Mesothelial cell of epicardium (in vitro differentiated cells): ENCODE measurements at regions not wholly inside any gene's neighbourhood (a gene's known extent, or its start where the extent isn't known, plus 50 kb on each side); places are given as distances from the start of the nearest gene placed in this dataset.

Experiments used
- DNase-seq, 2 experiments: peaks; one replicate each; pipeline ENCODE4 v3.0.0; 2021; ENCODE audit warnings: low spot score in 2 of 2; ENCODE audit not compliant: unreplicated experiment in 2 of 2
- H3K27ac Mint-ChIP-seq: 2 replicates; pipeline ENCODE4 v1.8.0; 2021; ENCODE audit warnings: mixed read lengths
- H3K27me3 Mint-ChIP-seq: 2 replicates; pipeline ENCODE4 v1.8.0; 2021; ENCODE audit warnings: low read depth, mixed read lengths
- H3K36me3 Mint-ChIP-seq: 2 replicates; pipeline ENCODE4 v1.8.0; 2021; ENCODE audit warnings: mixed read lengths
- H3K4me1 Mint-ChIP-seq: 2 replicates; pipeline ENCODE4 v1.8.0; 2021; ENCODE audit warnings: mixed read lengths
- H3K4me3 Mint-ChIP-seq: 2 replicates; pipeline ENCODE4 v1.8.0; 2021; ENCODE audit warnings: mild to moderate bottlenecking, moderate library complexity, mixed read lengths
- H3K9me3 Mint-ChIP-seq: 2 replicates; pipeline ENCODE4 v1.8.0; 2021; ENCODE audit warnings: mixed read lengths
- TF ChIP-seq, protein P1 (sequence below): fragments of 200-600 bp; sonication (generic); IDR thresholded peaks from one replicate; pipeline ENCODE4 v1.5.0; 2021; ENCODE audit warnings: antibody characterized with exemption; ENCODE audit not compliant: unreplicated experiment

DNA sequence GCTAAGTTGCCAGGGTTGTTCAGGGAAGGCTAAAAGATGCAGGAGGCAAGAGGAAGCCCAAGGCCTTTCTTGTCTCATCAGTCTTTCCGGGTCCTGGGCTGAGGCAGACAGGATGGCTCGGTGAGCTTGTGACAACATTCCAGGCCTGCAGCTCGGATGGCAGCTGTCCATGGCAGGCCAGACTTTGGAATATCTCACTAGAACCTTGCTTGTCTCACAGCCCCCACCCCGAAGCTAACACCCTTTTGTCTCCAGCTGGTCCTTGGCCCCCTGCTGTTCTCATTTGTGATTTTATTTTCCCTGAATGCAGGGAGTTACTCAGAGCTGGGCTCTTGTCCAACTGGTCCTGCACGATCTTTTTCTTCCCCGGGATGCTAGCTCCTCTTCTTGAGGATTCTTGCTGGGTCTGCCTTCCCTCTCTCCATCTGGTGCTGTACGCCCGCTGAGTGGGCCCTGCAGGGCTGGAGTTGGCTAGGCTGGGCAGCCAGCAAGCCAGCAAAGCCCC, 477.2 kb upstream of the CAMK1G start:
- H3K27ac Mint-ChIP-seq, result no peak overlapping the region

DNA sequence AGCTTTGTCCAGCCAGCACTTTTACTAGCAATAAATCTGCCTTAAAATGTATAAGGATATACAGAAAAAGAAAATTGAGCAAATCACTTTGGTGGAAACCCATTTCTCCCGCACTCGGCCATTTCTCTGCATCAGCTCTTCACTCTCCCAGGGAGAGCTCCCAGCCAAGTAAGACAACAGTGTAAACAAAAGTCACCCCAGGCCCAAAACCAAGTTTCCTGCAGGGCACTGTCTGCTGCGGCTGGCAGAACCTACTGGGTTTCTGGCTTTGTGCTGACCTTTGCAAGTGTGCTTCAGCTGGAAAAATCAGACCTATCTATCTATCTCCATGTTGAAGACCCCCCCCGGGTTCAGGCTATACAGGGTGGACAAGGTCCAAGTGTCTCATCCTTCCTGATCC, 476.7 kb upstream of the CAMK1G start:
- Mint-ChIP-seq H3K27ac (no peak overlapping the region), H3K9me3 (no peaks in the 10 kb centered on the region), H3K4me3 (no peak overlapping the region), H3K27me3 (peaks cover 27% of the 10 kb centered on the region), H3K4me1 (peaks cover 20% of the 10 kb centered on the region), H3K36me3 (no peaks in the 10 kb centered on the region)
- TF ChIP-seq, protein P1, sequence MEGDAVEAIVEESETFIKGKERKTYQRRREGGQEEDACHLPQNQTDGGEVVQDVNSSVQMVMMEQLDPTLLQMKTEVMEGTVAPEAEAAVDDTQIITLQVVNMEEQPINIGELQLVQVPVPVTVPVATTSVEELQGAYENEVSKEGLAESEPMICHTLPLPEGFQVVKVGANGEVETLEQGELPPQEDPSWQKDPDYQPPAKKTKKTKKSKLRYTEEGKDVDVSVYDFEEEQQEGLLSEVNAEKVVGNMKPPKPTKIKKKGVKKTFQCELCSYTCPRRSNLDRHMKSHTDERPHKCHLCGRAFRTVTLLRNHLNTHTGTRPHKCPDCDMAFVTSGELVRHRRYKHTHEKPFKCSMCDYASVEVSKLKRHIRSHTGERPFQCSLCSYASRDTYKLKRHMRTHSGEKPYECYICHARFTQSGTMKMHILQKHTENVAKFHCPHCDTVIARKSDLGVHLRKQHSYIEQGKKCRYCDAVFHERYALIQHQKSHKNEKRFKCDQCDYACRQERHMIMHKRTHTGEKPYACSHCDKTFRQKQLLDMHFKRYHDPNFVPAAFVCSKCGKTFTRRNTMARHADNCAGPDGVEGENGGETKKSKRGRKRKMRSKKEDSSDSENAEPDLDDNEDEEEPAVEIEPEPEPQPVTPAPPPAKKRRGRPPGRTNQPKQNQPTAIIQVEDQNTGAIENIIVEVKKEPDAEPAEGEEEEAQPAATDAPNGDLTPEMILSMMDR, result no peak
- no peak for DNase-seq

More for the DNA sequence above, 477.2 kb upstream of the CAMK1G start:
- Mint-ChIP-seq H3K9me3 (no peaks in the 10 kb centered on the region), H3K4me1 (peaks cover 20% of the 10 kb centered on the region), H3K36me3 (no peaks in the 10 kb centered on the region), H3K27me3 (peaks cover 28% of the 10 kb centered on the region), H3K4me3 (no peak overlapping the region)
- no peak for DNase-seq
- TF ChIP-seq, protein P1, result no peak

DNA sequence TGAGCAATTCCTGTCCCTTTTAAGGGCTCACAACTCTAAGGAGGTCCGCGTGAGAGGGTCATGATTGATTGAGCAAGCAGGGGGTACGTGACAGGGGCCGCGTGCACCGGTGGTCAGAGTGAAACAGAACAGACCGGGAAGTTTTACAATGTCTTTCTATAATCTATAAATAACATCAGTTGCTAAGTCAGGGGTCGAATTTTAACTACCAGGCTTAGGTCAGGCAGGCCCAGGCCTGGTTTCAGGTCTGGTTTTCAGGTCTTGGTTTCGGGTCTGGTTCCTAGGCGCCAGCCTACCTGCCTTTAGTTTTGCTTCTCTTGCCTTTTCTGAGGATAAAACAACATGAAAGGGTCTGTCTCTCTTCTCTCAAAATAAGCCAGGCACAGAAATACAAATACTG, 476.0 kb upstream of the CAMK1G start:
- Mint-ChIP-seq H3K27me3 (peaks cover 22% of the 10 kb centered on the region), H3K4me3 (no peak overlapping the region), H3K27ac (no peak overlapping the region), H3K9me3 (no peaks in the 10 kb centered on the region), H3K36me3 (no peaks in the 10 kb centered on the region), H3K4me1 (peaks cover 14% of the 10 kb centered on the region)
- DNase-seq, result no peak
- TF ChIP-seq, protein P1, result no peak

DNA sequence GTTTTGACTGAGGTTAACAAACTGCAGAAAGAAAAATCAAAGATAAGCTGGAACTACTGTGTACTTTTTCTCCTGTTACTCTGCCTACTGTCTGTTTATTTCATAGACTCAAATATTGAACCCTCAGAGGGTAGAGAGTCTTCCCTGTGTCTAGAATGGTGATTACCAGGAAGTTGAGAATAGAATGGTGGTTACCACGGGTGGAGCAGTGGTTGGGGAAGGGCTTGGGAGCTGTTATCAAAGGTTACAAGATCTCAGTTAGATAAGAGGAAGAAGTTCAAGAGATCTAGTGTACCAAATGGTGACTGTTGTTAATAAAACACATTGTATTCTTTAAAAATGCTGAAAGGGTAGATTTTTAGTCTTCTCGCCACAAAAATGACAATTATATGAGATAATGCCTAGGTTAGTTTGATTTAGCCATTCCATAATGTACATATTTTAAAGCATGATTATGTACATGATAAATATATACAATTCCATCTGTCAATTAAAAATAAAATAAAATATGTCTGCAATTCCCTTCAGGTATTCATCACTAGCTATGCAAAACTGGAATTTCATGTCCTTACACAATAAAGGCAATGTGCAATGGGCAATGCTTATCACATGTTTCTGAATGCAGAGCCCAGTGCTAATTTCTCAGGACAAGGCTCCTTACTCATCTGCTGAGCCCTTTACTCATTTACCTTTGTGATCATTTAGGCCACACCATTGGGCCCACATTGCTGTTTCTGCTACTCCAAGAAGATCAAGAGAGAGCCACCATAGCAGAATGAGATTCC, 474.3 kb upstream of the CAMK1G start:
- TF ChIP-seq, protein P1, result no peak
- no peak overlapping the region for H3K4me3 Mint-ChIP-seq
- no peaks in the 10 kb centered on the region for H3K36me3 Mint-ChIP-seq
- no peak overlapping the region for H3K27ac Mint-ChIP-seq
- H3K27me3 Mint-ChIP-seq, result peaks cover 8% of the 10 kb centered on the region
- H3K4me1 Mint-ChIP-seq, result peaks cover 26% of the 10 kb centered on the region
- H3K9me3 Mint-ChIP-seq, result no peaks in the 10 kb centered on the region
- no peak for DNase-seq

DNA sequence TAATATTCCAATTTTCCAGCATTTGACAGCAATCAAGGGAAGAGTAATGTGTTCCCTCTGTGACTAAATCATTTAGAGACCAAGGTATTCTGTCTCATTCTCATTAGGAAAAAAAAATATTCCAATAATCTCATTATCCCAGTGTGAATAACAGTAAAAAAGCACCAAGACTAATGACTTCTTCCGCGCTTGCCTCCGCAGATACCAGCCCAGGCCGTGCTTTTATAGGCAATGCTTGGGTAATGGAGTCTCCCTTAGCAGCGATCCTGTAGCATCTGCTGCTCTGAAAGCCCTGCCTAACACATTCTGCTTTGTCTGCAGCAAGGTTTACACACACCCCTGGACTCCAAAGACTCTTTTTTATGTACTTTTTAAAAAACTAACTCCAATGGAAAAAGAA, 470.0 kb upstream of the CAMK1G start:
- TF ChIP-seq, protein P1, result no peak
- no peak overlapping the region for H3K27ac Mint-ChIP-seq
- H3K4me1 Mint-ChIP-seq, result peaks cover 14% of the 10 kb centered on the region
- no peaks in the 10 kb centered on the region for H3K36me3 Mint-ChIP-seq
- peaks cover 6% of the 10 kb centered on the region for H3K27me3 Mint-ChIP-seq
- DNase-seq, result no peak
- no peak overlapping the region for H3K4me3 Mint-ChIP-seq
- H3K9me3 Mint-ChIP-seq, result peaks cover 5% of the 10 kb centered on the region
